Endothelial cell of umbilical vein (primary cell): ENCODE measurements at regions not wholly inside any gene's neighbourhood (a gene's known extent, or its start where the extent isn't known, plus 50 kb on each side); places are given as distances from the start of the nearest gene placed in this dataset.

Source experiments
- BruUV-seq: library from RNA; stranded (reverse); fragments of 400-500 nt; replicated peaks from 2 replicates; lab custom pipeline; 2021; lab: Mats Ljungman, UMichigan
- CTCF ChIA-PET: fragments of 300-600, 350-600 bp; sonication (Branson Sonifier 250); formaldehyde crosslinking; loops from one replicate; lab custom pipeline; 2021; ENCODE audit warnings: antibody characterized with exemption, inconsistent platforms; lab: Charles Lee
- POLR2A ChIA-PET: fragments of 300-600, 350-600 bp; sonication (Branson Sonifier 250); formaldehyde crosslinking; loops from one replicate; lab custom pipeline; 2021; ENCODE audit warnings: antibody characterized with exemption, inconsistent platforms; lab: Charles Lee
- DNase-seq: peaks from one replicate; pipeline ENCODE4 v3.0.0-alpha.2; 2011; ENCODE audit warnings: low read depth, low spot score
- FAIRE-seq: peaks from 2 replicates; lab custom pipeline; 2011; peaks lifted over from hg19 to GRCh38; lab: Jason Lieb, UNC
- H2AFZ ChIP-seq: 2 replicates; pipeline ENCODE4 v1.6.0; 2012; ENCODE audit warnings: low read depth, low read length, control low read depth, inconsistent platforms
- H3K27ac ChIP-seq: 2 replicates; pipeline ENCODE4 v1.5.1; 2011; ENCODE audit warnings: low read depth, mild to moderate bottlenecking, control low read depth, low read length, moderate library complexity; ENCODE audit not compliant: insufficient read depth
- H3K27me3 ChIP-seq, 2 experiments: 2 replicates each; pipeline versions ENCODE4 v1.6.0 to v1.6.1; 2011; ENCODE audit warnings: low read length in 2 of 2, mixed read lengths in 1 of 2; ENCODE audit not compliant: control insufficient read depth in 2 of 2, insufficient read depth in 2 of 2
- H3K36me3 ChIP-seq, 2 experiments: 2 replicates in 1 of 2; 3 replicates in 1 of 2; pipeline ENCODE4 v1.5.1; 2011; ENCODE audit warnings: low read length in 2 of 2, mild to moderate bottlenecking in 1 of 2, moderate library complexity in 1 of 2; ENCODE audit not compliant: control insufficient read depth in 2 of 2, insufficient read depth in 2 of 2; ENCODE audit errors: extremely low read depth in 1 of 2
- H3K4me1 ChIP-seq: 3 replicates; pipeline ENCODE4 v1.5.1; 2011; ENCODE audit warnings: mild to moderate bottlenecking, low read length; ENCODE audit not compliant: control insufficient read depth, insufficient read depth; ENCODE audit errors: extremely low read depth
- H3K4me2 ChIP-seq: 2 replicates; pipeline ENCODE4 v1.6.1; 2011; ENCODE audit warnings: low read length, control low read depth, mixed read lengths; ENCODE audit not compliant: insufficient read depth
- H3K4me3 ChIP-seq, 3 experiments: fragments of 200-600 bp in 1 of 3; sonication (generic), shearing (Covaris generic) in 1 of 3; replicated peaks in 1 of 3; 2 replicates each; pipeline ENCODE4 v1.5.1; 2011 to 2016; ENCODE audit warnings: control low read depth in 3 of 3, low read length in 3 of 3, mild to moderate bottlenecking in 2 of 3, inconsistent platforms in 1 of 3, low read depth in 1 of 3, moderate library complexity in 1 of 3; ENCODE audit not compliant: insufficient read depth in 1 of 3
- H3K79me2 ChIP-seq: 2 replicates; pipeline ENCODE4 v1.6.0; 2012; ENCODE audit warnings: low read length, inconsistent platforms; ENCODE audit not compliant: control insufficient read depth, insufficient read depth
- H3K9ac ChIP-seq: replicated peaks from 2 replicates; pipeline ENCODE3; 2011; ENCODE audit warnings: low read length, control low read depth; ENCODE audit not compliant: insufficient read depth; ENCODE audit errors: extremely low read depth
- H3K9me1 ChIP-seq: replicated peaks from 3 replicates; pipeline ENCODE4 v1.6.0; 2011; ENCODE audit warnings: mild to moderate bottlenecking, low read length; ENCODE audit not compliant: control insufficient read depth, insufficient read depth; ENCODE audit errors: extremely low read depth
- H3K9me3 ChIP-seq: replicated peaks from 2 replicates; pipeline ENCODE4 v1.5.1; 2012; ENCODE audit warnings: low read length, inconsistent platforms; ENCODE audit not compliant: control insufficient read depth, insufficient read depth
- H4K20me1 ChIP-seq: replicated peaks from 2 replicates; pipeline ENCODE3; 2011; ENCODE audit warnings: mild to moderate bottlenecking, low read length; ENCODE audit not compliant: control insufficient read depth, insufficient read depth; ENCODE audit errors: extremely low read depth
- CTCF ChIP-seq, 2 donors: IDR thresholded peaks; 1 replicate in 1 of 2; 2 replicates in 1 of 2; pipeline ENCODE4 v1.5.1; 2011; ENCODE audit warnings: low read length in 2 of 2, mild to moderate bottlenecking in 2 of 2, moderate library complexity in 2 of 2, control low read depth in 1 of 2, inconsistent platforms in 1 of 2, low read depth in 1 of 2; ENCODE audit not compliant: insufficient read depth in 1 of 2; ENCODE audit errors: extremely low read depth in 1 of 2
- EZH2 ChIP-seq: IDR thresholded peaks from 2 replicates; pipeline ENCODE4 v1.6.1; 2012; ENCODE audit warnings: borderline replicate concordance, low read depth, mild to moderate bottlenecking, moderate library complexity, low read length, inconsistent platforms; ENCODE audit not compliant: severe bottlenecking
- FOS ChIP-seq: IDR thresholded peaks from 2 replicates; pipeline ENCODE4 v1.6.1; 2011; ENCODE audit warnings: mild to moderate bottlenecking, low read length, moderate library complexity, borderline replicate concordance; ENCODE audit not compliant: insufficient read depth
- GATA2 ChIP-seq: IDR thresholded peaks from 2 replicates; pipeline ENCODE4 v1.7.0; 2011; ENCODE audit warnings: low read depth, mild to moderate bottlenecking, moderate library complexity, mixed read lengths, low read length; ENCODE audit not compliant: insufficient read length, insufficient read depth
- JUN ChIP-seq: IDR thresholded peaks from 2 replicates; pipeline ENCODE4 v1.6.1; 2011; ENCODE audit warnings: borderline replicate concordance, low read depth; ENCODE audit not compliant: insufficient read length, insufficient read depth
- MAX ChIP-seq: IDR thresholded peaks from 2 replicates; pipeline ENCODE4 v1.6.1; 2011; ENCODE audit not compliant: insufficient read depth, insufficient read length
- MYC ChIP-seq: IDR thresholded peaks from one replicate; pipeline ENCODE4 v1.6.1; 2011; ENCODE audit warnings: mild to moderate bottlenecking, low read depth, low read length
- POLR2A ChIP-seq: IDR thresholded peaks from 2 replicates; pipeline ENCODE4 v1.6.1; 2012; ENCODE audit warnings: low read depth, mild to moderate bottlenecking, control low read depth, low read length
- POLR2AphosphoS5 ChIP-seq: IDR thresholded peaks from 2 replicates; pipeline ENCODE4 v1.6.1; 2012; ENCODE audit warnings: low read depth, mild to moderate bottlenecking, control low read depth, low read length, moderate library complexity; ENCODE audit not compliant: insufficient read depth
- dilution Hi-C: fragments of 300-500 bp; cut with MboI; formaldehyde crosslinking; loops from one replicate; pipeline ENCODE4 v1.15.0; 2019; ENCODE audit warnings: low sequenced_read_pairs; ENCODE audit not compliant: extremely low pct_ligation_motif_present
- intact Hi-C: fragments of 100-400 bp; cut with micrococcal nuclease; formaldehyde crosslinking; loops from one replicate; pipeline ENCODE4 v1.10.0; 2022

- dilution Hi-C loops (no loop called here), intact Hi-C loops (no loop called here)
- H3K36me3 ChIP-seq, result no peaks in the 10 kb centered on the region
- no peaks in the 10 kb centered on the region for H3K4me1 ChIP-seq
- BruUV-seq, result no TSS peak
- H3K9me1 ChIP-seq, result no peaks in the 10 kb centered on the region
- H3K4me2 ChIP-seq, result no peak overlapping the region
- no peak overlapping the region for H2AFZ ChIP-seq
- no peak overlapping the region for H3K4me3 ChIP-seq
- no peaks in the 10 kb centered on the region for H4K20me1 ChIP-seq
- no peaks in the 10 kb centered on the region for H3K79me2 ChIP-seq
- no peaks in the 10 kb centered on the region for H3K9me3 ChIP-seq
- ChIA-PET POLR2A (no interaction called here), CTCF (no interaction called here)
- DNase-seq (no peak), FAIRE-seq (no peak)
- no peak for TF ChIP-seq JUN
- TF ChIP-seq CTCF (IDR thresholded peaks at IDR 0.05; ENCODE audit: extremely low read depth in 1 of 2, insufficient read depth in 1 of 2, low read depth in 1 of 2, low read length in 2 of 2), result no peak
- no peak for TF ChIP-seq POLR2AphosphoS5
- no peaks in the 10 kb centered on the region for H3K27me3 ChIP-seq
- H3K9ac ChIP-seq, result no peak overlapping the region
- H3K27ac ChIP-seq, result no peak overlapping the region
Measured at GRCh38 chr3:20556661-20557060, 370.7 kb upstream of the SGO1 start.

- dilution Hi-C loops, result no loop called here
- no peak overlapping the region for H3K27ac ChIP-seq
- H3K4me3 ChIP-seq, result no peak overlapping the region
- no peak overlapping the region for H3K9ac ChIP-seq
- ChIA-PET CTCF (no interaction called here), POLR2A (no interaction called here)
- DNase-seq (no peak), FAIRE-seq (no peak)
- no peaks in the 10 kb centered on the region for H3K36me3 ChIP-seq
- no peaks in the 10 kb centered on the region for H3K9me3 ChIP-seq
- H4K20me1 ChIP-seq, result no peaks in the 10 kb centered on the region
- no peaks in the 10 kb centered on the region for H3K9me1 ChIP-seq
- H3K4me2 ChIP-seq, result no peak overlapping the region
- TF ChIP-seq JUN, result no peak
- TF ChIP-seq POLR2A, result no peak
- TF ChIP-seq EZH2, result no peak
- TF ChIP-seq MYC, result no peak
- no peak for TF ChIP-seq MAX
- no peak for TF ChIP-seq GATA2
- no peak for TF ChIP-seq POLR2AphosphoS5
- no peak for TF ChIP-seq FOS
- no peak for TF ChIP-seq CTCF (IDR thresholded peaks at IDR 0.05; ENCODE audit: extremely low read depth in 1 of 2, insufficient read depth in 1 of 2, low read depth in 1 of 2, low read length in 2 of 2)
- no peaks in the 10 kb centered on the region for H3K27me3 ChIP-seq
- H2AFZ ChIP-seq, result no peak overlapping the region
- no peaks in the 10 kb centered on the region for H3K4me1 ChIP-seq
- intact Hi-C loops, result no loop called here
- no TSS peak for BruUV-seq
- no peaks in the 10 kb centered on the region for H3K79me2 ChIP-seq
Measured at GRCh38 chr3:20552605-20553275, 366.7 kb upstream of the SGO1 start.
